Pons (tissue), 1 donor: ENCODE measurements at regions not wholly inside any gene's neighbourhood (a gene's known extent, or its start where the extent isn't known, plus 50 kb on each side); places are given as distances from the start of the nearest gene placed in this dataset.
"Not testable (repeated sequence)": the region's sequence is repeated elsewhere in the genome, so short reads cannot be mapped to it uniquely, and the experiment has no call there.

Source experiments
- DNase-seq: peaks from one replicate; pipeline ENCODE4 v3.0.0-alpha.2; 2016; ENCODE audit warnings: low spot score

GRCh38 chr1:229920683-229921082 lies 146.4 kb upstream of the GALNT2 start:
- no peak for DNase-seq

- no peak for DNase-seq
Observed at GRCh38 chr1:229922249-229922648, 144.8 kb upstream of the GALNT2 start.

GRCh38 chr1:229924639-229925038 lies 142.4 kb upstream of the GALNT2 start:
- DNase-seq, result no peak

GRCh38 chr1:229928767-229929166 lies 138.3 kb upstream of the GALNT2 start:
- DNase-seq, result no peak

GRCh38 chr1:229931751-229932150 lies 135.3 kb upstream of the GALNT2 start:
- DNase-seq, result not testable (repeated sequence)

- not testable (repeated sequence) for DNase-seq
Observed at GRCh38 chr1:229935157-229935556, 131.9 kb upstream of the GALNT2 start.

- no peak for DNase-seq
Observed at GRCh38 chr1:229938551-229938950, 128.5 kb upstream of the GALNT2 start.

GRCh38 chr1:229940684-229941083 lies 126.4 kb upstream of the GALNT2 start:
- no peak for DNase-seq

- DNase-seq, result no peak
Observed at GRCh38 chr1:229941160-229941559, 125.9 kb upstream of the GALNT2 start.

- no peak for DNase-seq
Observed at GRCh38 chr1:229941831-229942230, 125.2 kb upstream of the GALNT2 start.

GRCh38 chr1:229942501-229942900 lies 124.5 kb upstream of the GALNT2 start:
- DNase-seq, result no peak

- no peak for DNase-seq
Observed at GRCh38 chr1:229943148-229943714, 123.8 kb upstream of the GALNT2 start.

GRCh38 chr1:229943988-229944743 lies 122.9 kb upstream of the GALNT2 start:
- DNase-seq, result no peak

GRCh38 chr1:229945795-229946194 lies 121.2 kb upstream of the GALNT2 start:
- no peak for DNase-seq

GRCh38 chr1:229947968-229948367 lies 119.1 kb upstream of the GALNT2 start:
- no peak for DNase-seq

GRCh38 chr1:229948438-229948837 lies 118.6 kb upstream of the GALNT2 start:
- no peak for DNase-seq

GRCh38 chr1:229949500-229949899 lies 117.5 kb upstream of the GALNT2 start:
- no peak for DNase-seq

GRCh38 chr1:229950020-229950419 lies 117.0 kb upstream of the GALNT2 start:
- no peak for DNase-seq

GRCh38 chr1:229950908-229951307 lies 116.1 kb upstream of the GALNT2 start:
- DNase-seq, result no peak

GRCh38 chr1:229951856-229952534 lies 115.0 kb upstream of the GALNT2 start:
- DNase-seq, result no peak

- DNase-seq, result no peak
Observed at GRCh38 chr1:229952670-229953520, 114.1 kb upstream of the GALNT2 start.

GRCh38 chr1:229953736-229954326 lies 113.2 kb upstream of the GALNT2 start:
- DNase-seq, result no peak
